ENCODE measurements at regions not wholly inside any gene's neighbourhood (a gene's known extent, or its start where the extent isn't known, plus 50 kb on each side); places are given as distances from the start of the nearest gene placed in this dataset.

- Mint-ChIP-seq H3K9me3 (ENCODE audit: low read depth, unreplicated experiment) (peaks cover 10% of the 10 kb centered on the region), H3K36me3 (ENCODE audit: insufficient read depth, unreplicated experiment) (no peaks in the 10 kb centered on the region), H3K27ac (ENCODE audit: unreplicated experiment) (no peak overlapping the region), H3K4me3 (ENCODE audit: low read depth, unreplicated experiment) (no peak overlapping the region), H3K4me1 (ENCODE audit: low read depth, unreplicated experiment) (no peaks in the 10 kb centered on the region), H3K27me3 (ENCODE audit: unreplicated experiment) (no peaks in the 10 kb centered on the region)
- intact Hi-C loops (cut with micrococcal nuclease; ENCODE audit: unreplicated experiment) = no loop called here
- TF ChIP-seq CTCF (IDR thresholded peaks at IDR 0.05; ENCODE audit: unreplicated experiment) = no peak
- DNase-seq = no peak
- BruUV-seq (replicated peaks) = no TSS peak
- CTCF ChIA-PET = no interaction called here
Observed at GRCh38 chr12:23303220-23303619, 646.2 kb downstream of the SOX5 start.

- no peaks in the 10 kb centered on the region for H3K4me1 Mint-ChIP-seq (ENCODE audit: low read depth, unreplicated experiment)
- H3K4me3 Mint-ChIP-seq (ENCODE audit: low read depth, unreplicated experiment) = no peak overlapping the region
- no TSS peak for BruUV-seq (replicated peaks)
- no peaks in the 10 kb centered on the region for H3K27me3 Mint-ChIP-seq (ENCODE audit: unreplicated experiment)
- no peaks in the 10 kb centered on the region for H3K36me3 Mint-ChIP-seq (ENCODE audit: insufficient read depth, unreplicated experiment)
- TF ChIP-seq CTCF (IDR thresholded peaks at IDR 0.05; ENCODE audit: unreplicated experiment) = no peak
- intact Hi-C loops (cut with micrococcal nuclease; ENCODE audit: unreplicated experiment) = no loop called here
- no peak overlapping the region for H3K27ac Mint-ChIP-seq (ENCODE audit: unreplicated experiment)
- no peak for DNase-seq
- H3K9me3 Mint-ChIP-seq (ENCODE audit: low read depth, unreplicated experiment) = peaks cover 12% of the 10 kb centered on the region
- CTCF ChIA-PET = no interaction called here
Observed at GRCh38 chr12:23303821-23304220, 645.6 kb downstream of the SOX5 start.

GRCh38 chr12:23333938-23334337 lies 615.5 kb downstream of the SOX5 start:
- H3K9me3 Mint-ChIP-seq (ENCODE audit: low read depth, unreplicated experiment) = peaks cover 2% of the 10 kb centered on the region
- intact Hi-C loops (cut with micrococcal nuclease; ENCODE audit: unreplicated experiment) = no loop called here
- H3K4me3 Mint-ChIP-seq (ENCODE audit: low read depth, unreplicated experiment) = no peak overlapping the region
- no peaks in the 10 kb centered on the region for H3K4me1 Mint-ChIP-seq (ENCODE audit: low read depth, unreplicated experiment)
- no peaks in the 10 kb centered on the region for H3K27me3 Mint-ChIP-seq (ENCODE audit: unreplicated experiment)
- CTCF ChIA-PET = no interaction called here
- no peaks in the 10 kb centered on the region for H3K36me3 Mint-ChIP-seq (ENCODE audit: insufficient read depth, unreplicated experiment)
- DNase-seq = no peak
- no peak overlapping the region for H3K27ac Mint-ChIP-seq (ENCODE audit: unreplicated experiment)
- no peak for TF ChIP-seq CTCF (IDR thresholded peaks at IDR 0.05; ENCODE audit: unreplicated experiment)
- no TSS peak for BruUV-seq (replicated peaks)

- intact Hi-C loops (cut with micrococcal nuclease; ENCODE audit: unreplicated experiment) = no loop called here
- BruUV-seq (replicated peaks) = no TSS peak
- CTCF ChIA-PET = no interaction called here
Observed at GRCh38 chr12:23335593-23335992, 613.9 kb downstream of the SOX5 start.

More at GRCh38 chr12:23335593-23335992, 613.9 kb downstream of the SOX5 start:
- Mint-ChIP-seq H3K36me3 (ENCODE audit: insufficient read depth, unreplicated experiment) (no peaks in the 10 kb centered on the region), H3K9me3 (ENCODE audit: low read depth, unreplicated experiment) (peaks cover 5% of the 10 kb centered on the region), H3K4me1 (ENCODE audit: low read depth, unreplicated experiment) (no peaks in the 10 kb centered on the region), H3K27me3 (ENCODE audit: unreplicated experiment) (no peaks in the 10 kb centered on the region), H3K27ac (ENCODE audit: unreplicated experiment) (no peak overlapping the region), H3K4me3 (ENCODE audit: low read depth, unreplicated experiment) (no peak overlapping the region)
- no peak for TF ChIP-seq CTCF (IDR thresholded peaks at IDR 0.05; ENCODE audit: unreplicated experiment)
- no peak for DNase-seq

All from Calu3 (cell line).